Aorta (tissue), 5 donors: ENCODE measurements at regions not wholly inside any gene's neighbourhood (a gene's known extent, or its start where the extent isn't known, plus 50 kb on each side); places are given as distances from the start of the nearest gene placed in this dataset.
"Not testable (repeated sequence)": the region's sequence is repeated elsewhere in the genome, so short reads cannot be mapped to it uniquely, and the experiment has no call there.

ENCODE experiments used
- ATAC-seq: fragments of 200-7000 bp; cut with Tn5 transposase; one replicate; pipeline ENCODE4 v1.9.1; 2022; ENCODE audit warnings: moderate library complexity; ENCODE audit not compliant: low FRiP score
- DNase-seq, 2 donors: peaks; one replicate each; pipeline ENCODE4 v3.0.0-alpha.2; 2020
- H3K27ac ChIP-seq, 2 donors: one replicate each; pipeline ENCODE4 v1.5.1; 2013; ENCODE audit warnings: low read length in 2 of 2, mild to moderate bottlenecking in 2 of 2, moderate library complexity in 2 of 2, control low read depth in 1 of 2, inconsistent platforms in 1 of 2, low read depth in 1 of 2
- H3K27me3 ChIP-seq, 2 donors: one replicate each; pipeline ENCODE4 v1.6.1; 2013; ENCODE audit warnings: control low read depth in 1 of 2, low read length in 1 of 2, mild to moderate bottlenecking in 1 of 2, moderate library complexity in 1 of 2; ENCODE audit not compliant: insufficient read depth in 2 of 2, control insufficient read depth in 1 of 2
- H3K36me3 ChIP-seq, 2 donors: one replicate each; pipeline ENCODE4 v1.6.1; 2013; ENCODE audit warnings: control low read depth in 1 of 2, low read length in 1 of 2, mild to moderate bottlenecking in 1 of 2; ENCODE audit not compliant: insufficient read depth in 2 of 2, control insufficient read depth in 1 of 2
- H3K4me1 ChIP-seq, 2 donors: one replicate each; pipeline ENCODE4 v1.6.1; 2013; ENCODE audit warnings: low read length in 2 of 2, control low read depth in 1 of 2, mild to moderate bottlenecking in 1 of 2, moderate library complexity in 1 of 2; ENCODE audit not compliant: insufficient read depth in 2 of 2, control insufficient read depth in 1 of 2
- H3K4me3 ChIP-seq, 2 donors: one replicate each; pipeline ENCODE4 v1.5.1; 2013; ENCODE audit warnings: low read length in 2 of 2, control low read depth in 1 of 2, mild to moderate bottlenecking in 1 of 2
- H3K9me3 ChIP-seq: one replicate; pipeline ENCODE4 v1.6.1; 2013; ENCODE audit warnings: mild to moderate bottlenecking, low read length; ENCODE audit not compliant: control insufficient read depth
- WGBS, 2 donors: extraction: QIAGEN DNeasy Blood & Tissue Kit; methylation state at CpG; one replicate each; pipeline ENCODE4 v1.1.7; 2013; 5-methylcytosine and 5-hydroxymethylcytosine counted together
- intact Hi-C, 2 donors: fragments of 100-400 bp; cut with DNase I; formaldehyde crosslinking; loops; one replicate each; pipeline versions ENCODE4 v1.14.2 to v1.15.0; 2022
- donor health status: healthy with polysubstance abuse.
- donor health status: Bipolar disorder and iron deficiency.
- donor health status: DM: no; HTN: no; CAD: no.
- donor health status: DM: no; HTN: no; CAD: no.
- donor health status: DM: yes; HTN: yes; CAD: no.

GRCh38 chr2:143840601-143841000, 679.3 kb downstream of the ZEB2 start:
- ATAC-seq (no peak), DNase-seq (no peak)
- peaks cover 1% of the 10 kb centered on the region for H3K9me3 ChIP-seq
- no peak overlapping the region for H3K27ac ChIP-seq
- H3K27me3 ChIP-seq, result no peaks in the 10 kb centered on the region
- H3K36me3 ChIP-seq, result no peaks in the 10 kb centered on the region
- intact Hi-C loops, result no loop called here
- H3K4me1 ChIP-seq, result no peaks in the 10 kb centered on the region
- no peak overlapping the region for H3K4me3 ChIP-seq

- intact Hi-C loops, result no loop called here
- DNase-seq (no peak), ATAC-seq (no peak)
- Histone ChIP-seq H3K36me3 (no peaks in the 10 kb centered on the region), H3K4me1 (no peaks in the 10 kb centered on the region), H3K27me3 (no peaks in the 10 kb centered on the region), H3K9me3 (peaks cover 1% of the 10 kb centered on the region), H3K27ac (no peak overlapping the region), H3K4me3 (no peak overlapping the region)
- 59 to 72% methylated on average over 2 of the region's 2 CpGs for WGBS, 2 donors
Measured at GRCh38 chr2:143840194-143840593, 679.7 kb downstream of the ZEB2 start.

DNA sequence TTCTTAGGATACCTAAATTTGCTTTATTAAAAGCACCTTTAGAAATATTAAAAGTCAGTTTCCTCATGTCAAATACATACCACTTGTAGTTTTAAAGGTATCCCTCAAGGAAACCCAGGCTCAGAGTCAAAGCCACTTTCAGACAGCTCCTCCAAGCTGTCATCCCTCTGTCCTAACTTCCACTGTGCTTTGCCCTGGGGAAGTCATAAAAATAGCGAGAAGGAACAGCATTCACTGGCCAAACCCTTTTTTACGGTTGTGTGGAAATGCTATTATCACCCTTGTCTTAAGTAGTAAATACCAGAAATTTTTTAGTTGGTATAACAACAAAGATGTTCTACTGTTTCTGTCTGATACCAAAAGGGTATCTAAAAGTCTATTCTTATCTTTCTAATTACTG, 680.5 kb downstream of the ZEB2 start:
- intact Hi-C loops, result no loop called here
- ATAC-seq (no peak), DNase-seq (no peak)
- H3K27ac ChIP-seq, result no peak overlapping the region
- H3K36me3 ChIP-seq, result no peaks in the 10 kb centered on the region
- H3K9me3 ChIP-seq, result peaks cover 1% of the 10 kb centered on the region
- H3K4me3 ChIP-seq, result no peak overlapping the region
- H3K4me1 ChIP-seq, result no peaks in the 10 kb centered on the region
- H3K27me3 ChIP-seq, result no peaks in the 10 kb centered on the region
- WGBS, 2 donors, result 67 to 68% methylated on average over 2 of the region's 2 CpGs

GRCh38 chr2:143837055-143837454, 682.9 kb downstream of the ZEB2 start:
- DNase-seq, ATAC-seq, H3K27me3 ChIP-seq, H3K27ac ChIP-seq, H3K9me3 ChIP-seq, H3K4me3 ChIP-seq, H3K36me3 ChIP-seq, intact Hi-C loops, H3K4me1 ChIP-seq: not testable (repeated sequence)

DNA sequence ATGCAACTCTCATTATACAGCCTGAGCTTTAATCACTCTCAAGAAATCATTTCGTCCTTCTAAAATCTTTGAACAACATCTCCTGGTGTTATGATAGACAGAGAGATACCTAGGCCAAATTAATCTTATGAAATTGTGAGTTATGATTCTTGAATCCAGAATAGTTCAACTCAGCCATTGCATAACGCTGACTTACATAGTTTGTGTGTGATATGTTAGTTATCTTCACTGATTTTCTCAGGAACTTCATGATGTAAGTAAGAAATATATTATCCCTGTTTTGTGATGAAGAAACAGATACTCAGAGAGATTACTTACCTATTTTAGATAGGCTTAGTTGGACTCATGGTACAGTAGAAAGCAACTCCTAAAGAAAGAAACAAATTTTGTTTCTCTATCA, 684.4 kb downstream of the ZEB2 start:
- ATAC-seq, result no peak

GRCh38 chr2:143833015-143833660, 686.8 kb downstream of the ZEB2 start:
- intact Hi-C loops, result no loop called here
- Histone ChIP-seq H3K27me3 (no peaks in the 10 kb centered on the region), H3K4me3 (no peak overlapping the region), H3K9me3 (no peaks in the 10 kb centered on the region), H3K4me1 (no peaks in the 10 kb centered on the region), H3K27ac (no peak overlapping the region), H3K36me3 (no peaks in the 10 kb centered on the region)
- ATAC-seq (no peak), DNase-seq (no peak)
- WGBS, 2 donors, result 94% methylated on average over 10 of the region's 10 CpGs

More for the DNA sequence above, 684.4 kb downstream of the ZEB2 start:
- Histone ChIP-seq H3K36me3 (no peaks in the 10 kb centered on the region), H3K27ac (no peak overlapping the region), H3K4me1 (no peaks in the 10 kb centered on the region), H3K4me3 (no peak overlapping the region), H3K9me3 (no peaks in the 10 kb centered on the region), H3K27me3 (no peaks in the 10 kb centered on the region)
- intact Hi-C loops, result no loop called here
- WGBS, 2 donors, result 45 to 46% methylated on average over 2 of the region's 2 CpGs
- DNase-seq, result no peak

- DNase-seq (no peak), ATAC-seq (no peak)
- Histone ChIP-seq H3K27me3 (no peaks in the 10 kb centered on the region), H3K27ac (no peak overlapping the region), H3K9me3 (no peaks in the 10 kb centered on the region), H3K4me3 (no peak overlapping the region), H3K4me1 (no peaks in the 10 kb centered on the region), H3K36me3 (no peaks in the 10 kb centered on the region)
- intact Hi-C loops, result no loop called here
Measured at GRCh38 chr2:143830476-143830875, 689.4 kb downstream of the ZEB2 start.

DNA sequence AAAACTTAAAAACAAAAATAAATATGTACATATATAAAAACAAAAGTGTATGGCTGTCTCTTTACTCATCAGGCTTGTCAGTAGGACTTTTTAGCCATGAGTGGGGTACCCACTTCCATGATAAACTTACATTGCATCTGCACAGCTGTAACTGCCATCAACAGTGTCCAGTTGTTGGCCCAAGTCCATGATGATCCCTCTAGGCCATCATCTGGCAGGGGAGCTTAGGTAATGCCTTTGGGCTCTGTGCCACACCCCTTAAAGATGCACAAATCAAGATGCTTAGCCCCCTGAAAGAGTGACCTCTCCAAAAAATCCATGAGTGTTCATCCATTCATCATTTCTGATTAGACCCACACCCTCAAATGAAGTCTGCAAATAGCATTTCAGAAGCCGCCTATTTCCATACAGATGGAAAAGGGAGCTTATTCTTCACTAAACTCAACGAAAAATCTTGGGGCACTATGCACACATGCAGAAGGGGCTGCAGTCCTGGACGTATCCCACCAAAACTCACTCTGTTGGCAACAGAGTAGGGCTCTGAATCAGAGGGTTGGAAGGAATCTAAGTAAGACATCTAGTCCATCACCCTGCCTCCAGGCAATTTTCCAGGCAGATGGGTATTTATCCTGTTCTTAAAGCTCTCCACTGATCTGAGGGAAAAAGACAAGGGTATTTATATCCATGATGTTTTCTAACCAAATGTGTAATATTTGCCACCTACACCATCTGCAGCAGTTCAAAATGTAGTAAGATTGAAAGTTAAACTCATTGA, 691.0 kb downstream of the ZEB2 start:
- Histone ChIP-seq H3K9me3 (no peaks in the 10 kb centered on the region), H3K4me3 (no peak overlapping the region), H3K36me3 (no peaks in the 10 kb centered on the region), H3K4me1 (no peaks in the 10 kb centered on the region), H3K27me3 (no peaks in the 10 kb centered on the region), H3K27ac (no peak overlapping the region)
- WGBS, 2 donors, result 87 to 94% methylated on average over 3 of the region's 3 CpGs
- intact Hi-C loops, result no loop called here
- ATAC-seq (no peak), DNase-seq (no peak)

- intact Hi-C loops, result no loop called here
Measured at GRCh38 chr2:143824791-143825190, 695.1 kb downstream of the ZEB2 start.

More at GRCh38 chr2:143824791-143825190, 695.1 kb downstream of the ZEB2 start:
- no peak for DNase-seq
- no peaks in the 10 kb centered on the region for H3K4me1 ChIP-seq
- H3K9me3 ChIP-seq, result peaks cover 1% of the 10 kb centered on the region
- 56 to 60% methylated on average over 3 of the region's 3 CpGs for WGBS, 2 donors
- H3K27ac ChIP-seq, result no peak overlapping the region
- H3K36me3 ChIP-seq, result no peaks in the 10 kb centered on the region
- no peak overlapping the region for H3K4me3 ChIP-seq
- H3K27me3 ChIP-seq, result no peaks in the 10 kb centered on the region
- ATAC-seq, result no peak
